OCI-LY3 (cell line): ENCODE measurements at regions not wholly inside any gene's neighbourhood (a gene's known extent, or its start where the extent isn't known, plus 50 kb on each side); places are given as distances from the start of the nearest gene placed in this dataset.

Experiments used
- CTCF ChIP-seq: fragments of 200-600, 300-600 bp; sonication (generic); IDR thresholded peaks from 2 replicates; pipeline ENCODE4 v1.5.1; 2014; ENCODE audit warnings: antibody characterized with exemption, low read length, low read depth
- EZH2phosphoT487 ChIP-seq: fragments of 200-600 bp; shearing (Covaris generic); IDR thresholded peaks from 2 replicates; pipeline ENCODE4 v1.6.1; 2018; ENCODE audit warnings: antibody characterized with exemption, mixed run types, low read depth

DNA sequence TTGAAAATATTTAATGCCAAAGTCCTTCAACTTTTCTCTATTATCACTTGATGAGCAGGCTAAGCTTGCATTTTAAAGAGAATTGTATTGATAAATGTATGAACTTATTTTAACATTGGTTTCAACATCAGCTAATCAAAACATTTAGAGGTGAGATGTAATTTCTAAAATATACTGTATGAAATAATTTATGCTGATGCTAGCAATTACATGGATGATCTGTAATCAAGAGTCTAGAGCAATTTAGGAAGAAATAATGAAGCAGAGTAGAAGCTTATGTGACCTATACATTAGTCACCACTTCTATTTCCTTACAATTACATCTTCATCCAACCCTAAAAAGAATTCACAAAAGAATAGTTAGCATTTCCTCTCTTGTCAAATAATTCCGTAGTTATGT is 226.8 kb downstream of the KLHL4 start:
- TF ChIP-seq CTCF (no peak), EZH2phosphoT487 (no peak)
